GM18502 (cell line): ENCODE measurements at regions not wholly inside any gene's neighbourhood (a gene's known extent, or its start where the extent isn't known, plus 50 kb on each side); places are given as distances from the start of the nearest gene placed in this dataset.
A peak's percentile ranks its signal among the peaks of the same experiment; 100 is the strongest.

Experiments
- ATAC-seq: cut with Tn5 transposase; IDR thresholded peaks from one replicate; pipeline ENCODE4 v1.9.1; 2021; ENCODE audit warnings: mild to moderate bottlenecking; ENCODE audit not compliant: unreplicated experiment, poor library complexity

DNA sequence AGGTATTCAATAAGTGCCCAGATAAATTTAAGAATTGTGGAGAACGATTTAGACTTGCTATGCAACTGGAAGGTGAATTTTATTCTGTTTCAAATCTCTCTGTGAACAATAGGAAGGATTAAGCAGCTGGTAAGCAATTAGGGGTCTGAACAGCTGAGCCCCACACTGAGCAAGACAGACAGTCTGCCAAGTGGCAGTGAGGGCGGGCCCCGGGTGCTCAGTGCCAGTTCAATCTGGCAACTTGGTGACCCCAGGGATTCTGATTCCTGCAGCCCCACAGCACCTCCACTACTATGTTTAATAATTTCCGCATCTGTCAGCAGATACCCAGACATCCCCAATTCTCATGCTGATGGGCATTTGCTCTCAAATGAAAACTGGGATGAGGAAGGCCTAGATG is 317.3 kb downstream of the PPP1R2C start:
- no peak for ATAC-seq

- ATAC-seq = no peak
Measured at GRCh38 chrX:42459735-42460134, 318.2 kb downstream of the PPP1R2C start.

GRCh38 chrX:42456176-42456700 is 321.7 kb downstream of the PPP1R2C start:
- ATAC-seq = no peak

GRCh38 chrX:42450228-42450627 is 327.7 kb downstream of the PPP1R2C start:
- ATAC-seq = no peak

- ATAC-seq = peak; percentile 64
Measured at GRCh38 chrX:42443267-42443666, 334.7 kb downstream of the PPP1R2C start.

DNA sequence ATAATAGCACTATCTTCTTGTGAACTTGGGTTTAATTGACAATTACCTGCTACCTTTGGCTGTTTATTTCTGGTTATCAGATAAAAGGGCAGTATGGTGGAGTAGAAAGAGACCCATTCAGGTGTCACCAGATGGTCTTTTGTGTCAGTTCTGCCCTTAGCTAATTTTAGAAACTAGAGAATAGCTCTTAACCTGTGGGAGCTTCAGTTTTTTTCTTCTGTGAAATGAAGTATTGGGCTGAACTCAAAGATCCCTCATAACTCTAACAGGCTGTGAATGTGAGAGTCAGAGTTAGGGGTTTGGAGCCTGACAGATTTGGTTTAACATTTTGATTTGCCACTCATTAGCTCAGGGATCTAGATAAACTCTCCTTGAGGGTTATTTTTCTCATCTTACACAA is 335.2 kb downstream of the PPP1R2C start:
- no peak for ATAC-seq

DNA sequence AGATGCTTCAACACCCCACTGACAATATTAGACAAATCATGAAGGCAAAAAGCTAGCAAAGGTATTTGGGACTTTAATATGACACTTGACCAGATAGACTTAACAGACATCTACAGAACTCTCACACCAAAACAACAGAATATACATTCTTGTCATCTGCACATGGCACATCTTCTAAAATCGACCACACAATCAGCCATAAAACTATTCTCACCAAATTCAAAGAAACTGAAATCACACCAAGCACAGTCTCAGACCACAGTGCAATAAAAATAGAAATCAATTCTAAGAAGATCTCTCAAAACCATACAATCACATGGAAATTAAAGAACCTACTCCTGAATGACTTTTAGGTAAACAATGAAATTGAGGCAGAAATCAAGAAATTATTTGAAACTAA is 340.8 kb downstream of the PPP1R2C start:
- ATAC-seq = no peak

GRCh38 chrX:42434458-42435166 is 343.4 kb downstream of the PPP1R2C start:
- ATAC-seq = no peak

- ATAC-seq = no peak
Measured at GRCh38 chrX:42432552-42432951, 345.4 kb downstream of the PPP1R2C start.

GRCh38 chrX:42422961-42423360 is 355.0 kb downstream of the PPP1R2C start:
- ATAC-seq = no peak

- ATAC-seq = no peak
Measured at GRCh38 chrX:42420426-42420825, 357.5 kb downstream of the PPP1R2C start.

DNA sequence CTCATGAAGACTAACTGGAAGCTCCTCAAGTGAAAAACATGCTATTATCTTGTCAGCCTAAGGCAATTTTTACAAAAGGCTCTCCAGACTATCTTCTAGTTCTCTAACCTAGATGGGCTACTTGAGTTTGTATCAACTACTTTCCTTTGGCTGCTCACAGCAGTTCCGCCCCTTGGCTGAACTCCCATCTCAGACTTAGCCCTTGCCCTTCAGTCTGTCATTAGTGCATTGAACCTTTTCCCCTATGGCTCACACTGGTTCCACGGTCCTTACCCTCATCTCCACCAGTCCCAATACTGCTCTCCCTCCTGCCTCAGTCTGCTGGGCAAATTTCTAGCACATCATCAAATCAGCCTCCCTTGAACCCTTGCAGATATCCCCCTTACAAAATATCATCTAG is 362.3 kb downstream of the PPP1R2C start:
- ATAC-seq = no peak

GRCh38 chrX:42414057-42414456 is 363.9 kb downstream of the PPP1R2C start:
- ATAC-seq = no peak

DNA sequence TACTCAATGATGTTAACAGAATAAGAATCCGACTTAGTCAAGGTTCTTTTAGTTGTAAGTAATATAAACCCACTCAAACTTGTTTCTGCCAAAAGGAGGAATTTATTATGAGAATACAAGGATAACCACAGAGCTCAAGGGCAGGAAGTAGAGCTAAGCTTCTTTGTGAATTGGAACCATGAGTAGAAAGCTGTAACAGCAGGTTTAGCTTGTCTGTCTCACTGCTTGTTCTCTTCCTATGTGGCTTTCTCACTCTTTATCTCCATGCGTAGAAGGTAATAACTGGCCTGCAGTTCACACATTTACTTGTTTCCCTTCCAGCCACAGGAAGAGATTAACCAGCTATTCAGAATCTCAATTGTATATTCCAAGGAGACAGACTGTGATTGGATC is 378.3 kb downstream of the PPP1R2C start:
- no peak for ATAC-seq

- no peak for ATAC-seq
Measured at GRCh38 chrX:42398967-42399631, 378.9 kb downstream of the PPP1R2C start.

DNA sequence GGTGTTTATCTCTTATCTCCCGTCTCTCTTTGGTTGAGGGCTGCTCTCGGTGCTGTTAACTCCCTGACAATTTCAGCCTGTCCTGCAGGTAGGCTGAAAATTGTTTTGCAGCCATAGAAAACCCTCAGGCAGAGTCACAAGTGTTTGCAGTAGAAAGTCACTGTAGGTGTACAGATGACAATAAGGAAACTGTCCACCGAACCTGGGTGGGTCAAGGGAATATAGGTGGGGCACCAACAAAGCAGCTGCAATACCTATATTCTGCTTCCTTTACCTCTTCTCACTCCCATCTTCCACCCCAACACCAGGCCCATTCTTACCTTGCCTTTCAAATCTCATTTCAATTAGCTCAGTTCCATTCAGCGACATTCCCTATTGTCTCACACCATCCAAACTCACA is 381.8 kb downstream of the PPP1R2C start:
- no peak for ATAC-seq

DNA sequence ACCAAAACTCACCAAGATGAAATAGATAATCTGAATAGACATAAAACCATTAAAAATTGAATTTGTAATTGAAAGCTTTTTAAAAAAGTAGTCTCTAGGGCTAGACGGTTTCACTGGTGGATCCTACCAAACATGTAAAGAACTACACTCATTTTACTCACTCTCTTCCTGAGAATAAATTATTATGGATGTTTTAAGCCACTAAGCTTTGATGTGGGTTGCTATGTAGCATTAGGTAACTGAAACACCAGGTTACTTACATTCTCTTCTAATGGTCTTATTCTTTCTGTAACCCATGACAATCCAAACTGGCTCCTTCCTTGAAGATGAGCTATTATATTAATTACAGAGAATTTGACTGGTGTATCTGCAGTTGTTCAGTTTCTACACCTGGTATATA is 385.1 kb downstream of the PPP1R2C start:
- no peak for ATAC-seq

DNA sequence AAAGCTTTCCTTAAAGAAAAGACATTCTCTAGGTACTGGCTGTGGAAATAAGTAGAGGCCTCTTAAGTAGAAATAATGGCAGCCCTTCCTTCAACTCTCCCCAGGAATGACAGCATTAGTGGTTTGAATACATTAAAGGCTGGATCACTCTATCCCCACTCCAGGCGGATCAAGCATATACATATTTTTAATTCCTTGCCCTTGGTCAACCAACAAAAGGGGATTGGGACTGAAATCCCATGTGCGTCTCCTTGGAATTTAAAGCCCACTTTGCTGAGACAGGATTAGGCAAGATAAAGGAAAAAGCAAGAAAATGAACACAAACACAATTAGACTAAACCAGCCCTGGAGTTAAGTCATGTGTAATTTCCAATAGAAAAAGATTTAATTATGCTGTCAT is 391.3 kb downstream of the PPP1R2C start:
- ATAC-seq = no peak

DNA sequence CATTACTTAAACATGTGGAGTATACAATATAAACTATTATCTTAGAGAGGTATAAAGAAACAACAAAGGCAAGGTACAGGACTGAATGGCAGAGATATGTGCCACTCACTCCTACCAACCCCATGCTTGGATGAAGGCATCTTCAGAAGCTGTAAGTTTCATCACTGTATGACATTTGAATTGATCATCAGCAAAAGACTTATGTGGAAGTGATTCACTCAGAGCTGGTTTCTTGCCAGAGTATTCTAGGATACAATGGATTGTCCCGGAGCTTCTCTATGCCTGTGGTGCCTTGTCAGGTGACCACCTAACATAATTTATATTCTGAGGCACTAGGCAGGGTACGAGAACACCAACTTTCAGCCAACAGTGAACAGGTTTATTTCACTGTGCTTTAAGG is 392.2 kb downstream of the PPP1R2C start:
- ATAC-seq = no peak

DNA sequence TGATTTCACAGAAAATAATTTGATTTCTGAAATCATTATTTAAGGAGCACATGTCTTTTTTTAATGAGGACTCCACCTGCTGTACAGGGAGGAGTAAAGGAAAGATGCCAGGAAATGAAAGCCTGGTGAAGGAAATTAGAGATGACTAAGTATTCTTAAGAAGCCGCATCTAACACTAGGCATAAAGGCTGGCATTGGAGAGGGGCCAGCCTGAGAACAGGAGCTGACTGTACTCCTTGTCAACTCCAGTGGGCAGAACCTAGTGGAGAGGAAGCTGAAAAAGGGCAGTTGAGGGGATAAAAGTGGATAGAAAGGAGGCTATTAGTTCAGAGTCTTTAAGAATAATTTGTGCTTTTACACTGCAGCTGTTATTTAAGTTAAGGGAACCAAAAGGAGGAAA is 393.0 kb downstream of the PPP1R2C start:
- no peak for ATAC-seq

DNA sequence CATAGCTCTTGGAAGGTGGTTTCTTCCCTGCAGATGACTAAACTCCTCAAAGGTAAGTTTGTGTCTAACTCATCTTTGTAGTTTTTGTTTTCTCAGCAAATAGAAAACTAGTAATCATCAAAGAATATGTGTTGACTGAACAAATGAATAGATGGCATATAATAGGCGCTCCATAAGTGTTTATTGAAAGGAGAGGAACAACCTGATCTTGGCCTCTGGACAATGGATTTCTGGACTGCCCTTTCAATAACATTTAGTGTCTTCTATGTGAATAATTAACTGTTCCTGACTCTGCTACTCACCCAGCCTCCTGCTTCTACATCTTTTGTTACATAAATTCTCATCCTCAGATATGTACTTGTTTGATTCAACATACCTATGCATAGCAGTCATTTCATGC is 399.1 kb downstream of the PPP1R2C start:
- no peak for ATAC-seq

DNA sequence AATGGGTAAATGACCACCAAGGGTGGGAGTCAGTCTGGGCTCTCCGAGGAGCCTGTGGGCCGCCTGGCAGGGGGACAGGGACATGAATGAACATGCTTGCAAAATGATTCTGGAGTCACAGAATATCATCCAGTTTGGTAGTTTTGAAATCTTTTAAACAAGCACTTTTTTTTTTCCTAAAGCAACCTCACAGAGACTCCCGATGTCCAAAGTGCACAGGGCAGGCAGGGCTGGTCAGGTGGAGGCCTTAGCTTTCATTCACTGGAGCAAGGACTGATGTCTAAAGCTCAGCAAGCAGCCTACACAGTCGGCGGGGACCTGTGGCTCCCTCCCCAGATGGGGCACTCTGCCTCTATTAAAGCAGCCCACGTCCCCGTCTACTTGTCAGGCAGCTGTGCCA is 402.9 kb downstream of the PPP1R2C start:
- ATAC-seq = no peak
